Colon (tissue), 2 donors: ENCODE measurements at regions not wholly inside any gene's neighbourhood (a gene's known extent, or its start where the extent isn't known, plus 50 kb on each side); places are given as distances from the start of the nearest gene placed in this dataset.

Experiments
- FAIRE-seq: peaks from 2 replicates; lab custom pipeline; 2012; peaks lifted over from hg19 to GRCh38; lab: Jason Lieb, UNC
- donor health status: control.
- donor health status: control.

GRCh38 chr6:98640366-98640765 is 194.0 kb upstream of the POU3F2 start:
- no peak for FAIRE-seq

DNA sequence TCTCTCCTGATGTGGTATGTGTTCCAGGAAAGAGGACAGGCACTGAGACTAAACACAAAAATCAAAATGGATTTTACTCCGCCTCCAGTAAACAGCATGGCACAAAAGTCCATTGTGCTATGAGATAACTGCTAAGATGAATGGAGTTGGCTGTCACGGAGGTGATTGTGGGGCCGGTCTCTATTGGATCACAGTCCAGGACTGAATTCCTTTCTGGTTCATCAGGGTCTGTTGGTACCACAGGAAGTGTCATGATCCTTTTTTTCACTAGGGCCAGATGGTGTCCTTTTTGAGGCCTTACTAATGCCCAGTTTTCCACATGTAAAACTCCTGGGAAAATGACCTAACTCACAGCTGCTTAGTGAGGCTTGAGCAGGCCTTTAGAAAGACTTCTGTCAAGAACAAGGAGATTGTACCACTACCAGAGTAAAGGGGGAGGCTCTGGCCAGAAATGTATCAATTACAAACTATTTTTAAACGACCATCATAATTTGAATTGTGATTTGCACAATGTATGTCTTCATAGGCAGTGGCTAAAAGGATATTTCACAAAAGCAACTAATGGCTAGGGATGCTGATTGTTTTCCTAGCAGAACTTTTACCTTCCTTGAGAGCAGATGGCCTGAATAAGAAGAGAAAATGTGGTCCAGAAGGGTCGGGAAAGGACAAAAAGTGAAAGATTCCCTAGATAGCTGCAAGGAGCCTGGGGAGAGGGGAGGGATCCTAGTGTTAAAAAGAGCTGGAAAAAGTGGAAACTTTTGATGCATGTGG is 192.2 kb upstream of the POU3F2 start:
- no peak for FAIRE-seq

DNA sequence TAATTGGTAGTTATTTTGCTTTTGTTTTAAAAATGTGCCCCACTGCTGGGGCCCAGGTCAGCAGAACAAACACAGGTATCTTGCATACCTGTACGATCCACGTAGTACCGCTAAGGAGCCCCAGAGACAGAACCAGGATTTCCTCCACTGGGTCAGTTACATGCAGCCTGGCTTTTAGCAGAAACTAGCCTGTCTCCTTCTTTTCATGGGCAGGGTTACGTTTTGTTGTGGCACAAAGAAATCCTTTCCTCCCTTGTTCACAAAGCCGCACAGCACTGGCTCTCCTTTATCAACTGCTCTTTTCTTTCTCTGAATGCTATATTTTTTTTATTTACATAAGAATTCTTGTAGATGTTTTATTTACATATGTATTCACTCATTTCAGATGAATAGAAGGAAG is 190.3 kb upstream of the POU3F2 start:
- FAIRE-seq: no peak

DNA sequence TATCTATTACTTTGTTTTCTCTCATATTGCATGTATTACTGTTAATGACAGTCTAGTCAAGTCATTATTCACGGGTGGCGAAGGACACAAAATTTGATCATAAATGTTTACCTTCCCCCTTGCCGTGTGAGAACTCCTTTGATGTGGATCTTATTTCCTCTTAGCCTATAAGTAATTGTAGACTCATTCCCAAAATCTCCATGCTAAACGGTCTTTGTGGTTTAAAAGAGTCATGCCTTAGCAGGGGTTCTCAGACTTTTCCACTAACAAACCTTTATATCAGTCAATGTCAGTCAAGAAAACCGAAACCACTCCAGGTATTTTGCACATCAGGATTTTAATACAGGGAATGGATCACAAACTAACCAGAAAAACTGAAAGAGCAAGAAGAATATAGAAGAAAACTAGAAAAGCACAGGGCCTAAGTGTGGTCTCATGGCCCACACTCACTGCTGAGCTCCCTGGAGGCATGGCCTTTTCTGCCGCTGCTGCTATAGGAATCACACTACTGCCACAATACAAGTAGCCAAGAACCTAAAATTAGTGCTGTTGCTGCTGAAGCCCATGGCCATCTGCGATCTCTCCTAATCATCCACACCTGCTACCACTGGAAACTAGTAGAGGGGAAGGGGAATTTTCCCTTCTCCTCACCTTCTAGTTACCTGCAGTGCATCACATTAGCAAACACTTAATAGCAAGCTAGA is 186.0 kb upstream of the POU3F2 start:
- no peak for FAIRE-seq

GRCh38 chr6:98650941-98651340 is 183.4 kb upstream of the POU3F2 start:
- no peak for FAIRE-seq

DNA sequence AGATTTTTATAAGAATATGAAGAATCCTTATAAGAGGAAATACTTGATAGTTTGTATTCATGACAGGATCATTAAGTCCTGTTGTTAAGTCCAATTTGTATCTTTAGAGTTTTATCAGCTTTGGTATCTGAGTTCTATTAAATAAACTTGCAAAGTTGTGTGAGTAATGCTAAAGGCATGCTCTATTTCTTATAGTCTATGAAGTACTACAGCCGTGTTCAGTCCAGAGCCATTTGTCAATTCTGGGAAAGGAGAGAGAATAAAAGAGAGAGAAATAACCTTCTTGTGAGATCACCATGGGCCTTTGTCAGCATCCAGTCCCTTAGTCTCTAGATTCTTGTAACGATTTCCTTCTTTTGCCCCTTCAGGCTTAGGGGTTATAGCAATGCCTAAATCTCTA is 181.2 kb upstream of the POU3F2 start:
- FAIRE-seq: no peak

GRCh38 chr6:98657764-98658163 is 176.6 kb upstream of the POU3F2 start:
- FAIRE-seq: no peak

GRCh38 chr6:98669371-98669770 is 165.0 kb upstream of the POU3F2 start:
- no peak for FAIRE-seq

GRCh38 chr6:98670045-98670746 is 164.2 kb upstream of the POU3F2 start:
- no peak for FAIRE-seq

- FAIRE-seq: no peak
These were observed 161.5 kb upstream of the POU3F2 start for GRCh38 chr6:98672681-98673475.

- no peak for FAIRE-seq
These were observed 155.9 kb upstream of the POU3F2 start for GRCh38 chr6:98678481-98678880.

DNA sequence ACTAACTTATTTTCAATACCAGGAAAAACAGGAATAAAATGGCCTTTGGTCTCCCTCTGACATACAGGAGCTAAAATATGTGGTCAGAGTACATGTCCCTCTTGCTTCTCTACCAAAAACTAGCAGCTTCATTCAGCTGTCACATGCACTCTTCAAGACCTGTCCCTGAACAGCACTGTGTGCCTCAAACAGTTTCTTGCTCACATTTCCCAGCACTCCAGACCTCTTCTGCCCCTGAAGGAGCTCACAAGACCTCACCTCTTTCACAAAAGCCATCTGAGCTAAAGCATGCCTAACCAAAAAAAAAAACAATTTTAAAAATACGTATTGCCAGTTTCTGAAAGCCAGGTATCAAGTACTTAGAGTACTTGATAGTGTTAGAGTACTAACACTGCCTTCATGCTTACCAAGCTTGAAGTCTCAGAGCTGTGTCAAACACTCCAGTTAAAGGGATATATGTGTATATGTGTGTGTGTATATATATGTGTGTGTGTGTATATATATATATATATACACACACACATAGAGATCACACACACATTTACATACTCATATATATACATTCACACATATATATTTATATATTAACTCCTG is 148.3 kb upstream of the POU3F2 start:
- FAIRE-seq: no peak

- no peak for FAIRE-seq
These were observed 146.6 kb upstream of the POU3F2 start for GRCh38 chr6:98687752-98688151.

GRCh38 chr6:98695091-98695801 is 139.1 kb upstream of the POU3F2 start:
- no peak for FAIRE-seq

DNA sequence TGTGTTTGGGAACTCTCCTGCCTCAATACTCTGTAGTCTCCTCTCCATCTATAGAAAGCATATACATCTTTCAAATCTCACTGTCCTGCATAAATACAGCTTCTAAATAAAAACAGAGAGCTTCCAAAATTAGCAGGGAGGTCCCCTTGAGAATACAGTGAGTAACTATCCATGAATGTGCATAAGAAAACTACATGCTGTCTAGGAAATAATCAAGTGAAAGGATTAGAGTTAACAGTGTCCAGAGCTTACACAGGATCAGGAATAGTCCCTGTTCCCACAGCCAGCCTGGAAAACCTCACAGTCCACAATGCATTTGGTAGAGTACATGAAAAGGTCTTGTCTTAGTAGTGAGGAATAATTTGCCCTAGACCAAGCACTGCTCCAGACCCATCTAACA is 123.0 kb upstream of the POU3F2 start:
- FAIRE-seq: no peak

GRCh38 chr6:98716341-98716740 is 118.0 kb upstream of the POU3F2 start:
- no peak for FAIRE-seq

- no peak for FAIRE-seq
These were observed 117.0 kb upstream of the POU3F2 start for GRCh38 chr6:98717322-98717877.

GRCh38 chr6:98717988-98718387 is 116.4 kb upstream of the POU3F2 start:
- FAIRE-seq: no peak

DNA sequence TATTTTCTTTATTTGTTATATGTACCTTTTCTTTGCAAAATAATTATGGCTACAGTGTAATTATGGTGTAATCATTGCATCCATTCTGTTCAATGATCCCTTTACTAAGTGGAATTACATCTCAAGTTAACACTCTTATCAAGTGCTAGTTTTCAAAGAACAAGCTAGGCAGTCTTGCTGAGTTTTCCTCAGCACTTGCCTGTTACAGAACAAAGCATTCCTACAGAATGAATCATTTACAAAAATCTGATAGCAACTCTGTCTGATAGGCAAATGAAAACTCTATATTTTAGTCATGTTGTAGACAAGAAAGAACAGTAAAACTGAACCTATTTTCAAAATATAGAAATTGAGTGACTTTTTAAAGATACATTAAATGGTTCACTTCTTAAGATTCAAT is 109.8 kb upstream of the POU3F2 start:
- no peak for FAIRE-seq

DNA sequence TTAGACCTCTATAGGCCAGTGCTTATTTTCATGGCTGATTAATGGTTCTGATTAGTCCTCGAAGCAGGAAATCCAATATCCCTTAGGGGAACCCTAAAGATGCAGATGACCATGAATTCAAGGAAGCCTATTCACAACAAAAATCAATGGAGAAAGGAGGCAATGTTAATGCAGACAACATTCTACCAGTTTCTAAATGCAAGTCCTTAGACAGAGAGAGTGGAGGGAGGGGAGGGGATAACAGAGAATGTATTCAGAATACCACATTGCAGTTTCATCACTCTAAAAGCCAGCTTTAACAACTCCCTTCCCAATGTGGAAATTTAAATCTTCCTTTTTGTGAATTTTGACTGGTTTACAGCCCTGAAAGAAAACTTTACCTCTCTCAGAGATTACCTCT is 87.1 kb upstream of the POU3F2 start:
- no peak for FAIRE-seq

DNA sequence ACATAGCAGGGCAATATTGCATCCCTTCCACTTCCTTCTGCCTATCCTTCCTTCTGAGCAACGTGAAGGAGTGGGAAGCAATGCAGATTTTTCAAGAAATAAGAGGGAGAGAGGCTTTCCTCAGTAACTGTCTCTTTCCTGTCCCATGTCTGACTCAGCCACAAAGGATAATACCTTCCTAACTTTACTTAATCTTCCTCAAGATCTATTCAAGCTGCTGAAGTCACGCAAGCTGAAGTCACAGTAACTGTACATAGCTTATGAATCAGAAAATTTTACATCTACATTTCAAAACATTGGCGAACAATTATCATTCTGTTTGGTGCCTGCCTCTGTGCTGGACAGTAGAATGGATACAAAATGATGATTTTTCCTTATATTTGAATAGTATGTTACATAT is 86.4 kb upstream of the POU3F2 start:
- FAIRE-seq: no peak
